HL-60 (cell line): ENCODE measurements at regions not wholly inside any gene's neighbourhood (a gene's known extent, or its start where the extent isn't known, plus 50 kb on each side); places are given as distances from the start of the nearest gene placed in this dataset.
"Not testable (repeated sequence)": the region's sequence is repeated elsewhere in the genome, so short reads cannot be mapped to it uniquely, and the experiment has no call there.

Experiments used
- DNase-seq, 2 experiments: peaks; one replicate each; pipeline ENCODE4 v3.0.0-alpha.2; 2010 to 2020; ENCODE audit warnings: low read depth in 1 of 2, low spot score in 1 of 2
- H3K27ac ChIP-seq: fragments of 250-450 bp; sonication (Bioruptor Pico); replicated peaks from 2 replicates; pipeline ENCODE4 v1.5.1; 2020; ENCODE audit warnings: mild to moderate bottlenecking, moderate library complexity
- H3K27me3 ChIP-seq: fragments of 250-450 bp; sonication (Bioruptor Pico); 2 replicates; pipeline ENCODE4 v1.5.1; 2021; ENCODE audit warnings: mild to moderate bottlenecking, moderate library complexity; ENCODE audit not compliant: insufficient read depth, poor library complexity, severe bottlenecking
- H3K4me3 ChIP-seq: replicated peaks from 2 replicates; pipeline ENCODE4 v1.5.1; 2011; ENCODE audit warnings: mild to moderate bottlenecking, control low read depth, low read length; ENCODE audit not compliant: insufficient read depth
- CTCF ChIP-seq: IDR thresholded peaks from one replicate; pipeline ENCODE4 v1.5.1; 2011; ENCODE audit warnings: low read length, control low read depth, inconsistent platforms; ENCODE audit not compliant: insufficient read depth
- GABPA ChIP-seq: IDR thresholded peaks from 2 replicates; pipeline ENCODE4 v1.6.1; 2012; ENCODE audit warnings: low read depth
- POLR2AphosphoS5 ChIP-seq: IDR thresholded peaks from 2 replicates; pipeline ENCODE4 v1.6.1; 2012; ENCODE audit warnings: low read depth
- REST ChIP-seq: IDR thresholded peaks from 2 replicates; pipeline ENCODE4 v1.6.1; 2012; ENCODE audit warnings: low read depth; ENCODE audit not compliant: insufficient replicate concordance
- SPI1 ChIP-seq: IDR thresholded peaks from 2 replicates; pipeline ENCODE4 v1.6.1; 2012; ENCODE audit warnings: low read depth, mild to moderate bottlenecking, borderline replicate concordance

GRCh38 chr16:55062442-55062841, 131.8 kb downstream of the IRX5 start:
- Histone ChIP-seq H3K27me3 (peaks cover 3% of the 10 kb centered on the region), H3K27ac (no peak overlapping the region), H3K4me3 (no peak overlapping the region)
- TF ChIP-seq GABPA (no peak), CTCF (no peak), REST (no peak), SPI1 (no peak), POLR2AphosphoS5 (no peak)
- no peak for DNase-seq

DNA sequence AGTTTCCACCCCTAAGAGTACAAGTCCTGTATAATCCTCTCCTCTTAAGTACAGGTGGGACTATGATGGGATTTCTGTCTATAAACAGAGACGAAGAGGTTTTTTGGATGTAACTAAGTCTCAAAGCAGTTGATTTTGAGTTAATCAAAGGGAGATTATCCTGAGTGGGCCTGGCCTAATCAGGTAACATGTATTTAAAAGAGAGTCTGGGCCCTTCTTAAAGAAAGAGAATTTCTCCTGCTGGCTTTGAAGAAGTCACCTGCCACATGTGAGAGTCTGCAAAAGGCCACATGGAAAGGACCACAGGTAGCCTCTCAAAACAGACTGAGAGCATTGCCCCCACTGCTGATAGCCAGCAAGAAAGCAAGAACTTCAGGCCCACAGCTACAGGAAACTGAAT, 142.3 kb downstream of the IRX5 start:
- TF ChIP-seq CTCF, result no peak
- no peak for TF ChIP-seq SPI1
- TF ChIP-seq GABPA, result no peak
- TF ChIP-seq REST, result no peak
- TF ChIP-seq POLR2AphosphoS5, result no peak
- Histone ChIP-seq H3K27me3 (no peaks in the 10 kb centered on the region), H3K27ac (no peak overlapping the region), H3K4me3 (no peak overlapping the region)
- no peak for DNase-seq

- H3K27me3 ChIP-seq, result no peaks in the 10 kb centered on the region
- no peak for TF ChIP-seq SPI1
- no peak for TF ChIP-seq POLR2AphosphoS5
- TF ChIP-seq GABPA, result no peak
- TF ChIP-seq CTCF, result no peak
- no peak for TF ChIP-seq REST
These were observed 143.2 kb downstream of the IRX5 start for GRCh38 chr16:55073830-55074229.

DNA sequence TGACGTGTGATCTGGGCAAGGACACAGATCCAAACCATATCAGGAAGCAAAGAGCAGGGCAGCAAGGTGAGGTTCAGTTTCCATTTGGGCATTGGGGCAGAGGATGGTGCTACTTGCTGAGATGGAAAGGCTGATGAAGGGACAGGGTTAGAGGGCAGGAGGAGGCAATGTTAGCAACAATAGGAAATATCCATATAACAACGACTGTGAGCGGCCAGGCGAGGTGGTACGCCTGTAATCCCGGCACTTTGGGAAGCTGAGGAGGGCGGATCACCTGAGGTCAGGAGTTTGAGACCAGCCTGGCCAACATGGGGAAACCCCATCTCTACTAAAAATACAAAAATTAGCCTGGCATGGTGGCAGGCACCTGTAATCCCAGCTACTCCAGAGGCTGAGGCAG, 144.5 kb downstream of the IRX5 start:
- H3K4me3 ChIP-seq, result not testable (repeated sequence)

More at GRCh38 chr16:55073830-55074229, 143.2 kb downstream of the IRX5 start:
- H3K27ac ChIP-seq, result no peak overlapping the region
- H3K4me3 ChIP-seq, result no peak overlapping the region
- no peak for DNase-seq

More for the DNA sequence above, 144.5 kb downstream of the IRX5 start:
- not testable (repeated sequence) for H3K27me3 ChIP-seq, H3K27ac ChIP-seq, DNase-seq
